GM23338 (cell line): ENCODE measurements at regions not wholly inside any gene's neighbourhood (a gene's known extent, or its start where the extent isn't known, plus 50 kb on each side); places are given as distances from the start of the nearest gene placed in this dataset.

ENCODE experiments used
- CTCF ChIP-seq, 2 experiments: fragments of 200-600 bp in 1 of 2; sonication (generic) in 1 of 2; conservative IDR thresholded peaks; 2 replicates each; pipeline versions ENCODE4 v1.5.1 to v1.6.1; 2016 to 2017; ENCODE audit warnings: antibody characterized with exemption in 2 of 2, low read depth in 2 of 2, mild to moderate bottlenecking in 2 of 2, moderate library complexity in 1 of 2
- EZH2 ChIP-seq: fragments of 200-600 bp; sonication (generic); IDR thresholded peaks from one replicate; pipeline ENCODE4 v1.8.0; 2017; ENCODE audit warnings: antibody characterized with exemption, mild to moderate bottlenecking, low read depth; ENCODE audit not compliant: unreplicated experiment
- EZH2phosphoT487 ChIP-seq: fragments of 200-600 bp; sonication (generic); IDR thresholded peaks from one replicate; pipeline ENCODE4 v1.8.1; 2018; ENCODE audit warnings: antibody characterized with exemption; ENCODE audit not compliant: unreplicated experiment
- POLR2AphosphoS5 ChIP-seq: IDR thresholded peaks from 2 replicates; pipeline ENCODE4 v1.6.1; 2016; ENCODE audit warnings: antibody characterized with exemption, low read depth
- REST ChIP-seq: IDR thresholded peaks from one replicate; pipeline ENCODE4 v1.6.1; 2018; ENCODE audit warnings: antibody characterized with exemption; ENCODE audit not compliant: unreplicated experiment
- STAT1 ChIP-seq: IDR thresholded peaks from one replicate; pipeline ENCODE4 v1.6.1; 2016; ENCODE audit warnings: antibody characterized with exemption; ENCODE audit not compliant: unreplicated experiment
- ZNF462 ChIP-seq: fragments of 250-450 bp; sonication (Bioruptor Pico); IDR thresholded peaks from 2 replicates; pipeline ENCODE4 v1.5.0; 2020; ENCODE audit warnings: mild to moderate bottlenecking, moderate library complexity

- no peak for TF ChIP-seq POLR2AphosphoS5
- no peak for TF ChIP-seq EZH2
- TF ChIP-seq CTCF (conservative IDR thresholded peaks at IDR 0.05; ENCODE audit: low read depth in 2 of 2): peak in 1 of 2 experiments; percentile 45; a peak in 2 of 4 replicates
- no peak for TF ChIP-seq EZH2phosphoT487
- TF ChIP-seq REST: no peak
- no peak for TF ChIP-seq STAT1
- no peak for TF ChIP-seq ZNF462 (CRISPR knock-in tag)
Measured at GRCh38 chr7:42768045-42768444, 143.8 kb downstream of the C7orf25 start.
